ENCODE measurements at regions not wholly inside any gene's neighbourhood (a gene's known extent, or its start where the extent isn't known, plus 50 kb on each side); places are given as distances from the start of the nearest gene placed in this dataset.

DNA sequence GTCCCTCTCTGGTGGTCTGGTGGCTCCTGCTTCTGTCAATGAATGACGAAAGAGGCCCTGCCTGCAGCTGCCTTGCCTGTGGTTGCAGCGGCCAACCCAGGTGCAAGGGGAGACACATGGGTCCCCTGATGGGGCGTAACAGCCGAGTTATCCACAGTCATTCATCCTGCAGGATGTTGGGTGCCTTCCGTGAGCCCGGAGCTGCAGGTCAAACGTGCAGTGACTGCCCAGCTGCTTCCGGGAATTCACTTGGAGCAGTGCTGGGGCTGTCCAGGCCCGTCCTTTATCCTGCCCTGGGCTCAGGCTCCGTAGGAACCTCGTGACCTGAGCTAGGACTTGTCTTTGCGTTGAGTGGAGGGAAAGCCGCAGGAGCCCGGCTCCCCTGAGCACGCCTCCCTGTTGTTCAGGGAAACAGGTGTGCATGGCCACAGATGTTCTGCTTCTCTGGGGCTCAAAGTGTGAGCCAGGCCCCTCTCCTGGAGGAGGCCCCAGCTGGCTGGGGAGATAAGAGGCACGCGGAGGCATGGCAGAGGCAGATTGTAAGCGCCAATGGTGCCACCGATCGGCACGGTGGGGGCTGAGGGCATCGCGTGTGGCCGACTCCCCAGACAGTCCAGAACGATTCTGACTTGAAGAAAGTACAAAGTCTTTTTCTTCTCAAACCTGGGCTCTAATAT lies 635.4 kb downstream of the BRD1 start:
- 33 to 100% (median 73%) methylated on average over 1 to 13 of the region's 25 CpGs; no CpG with 5 or more reads in 3 of the 10 experiments for WGBS, 10 experiments
- peak in 1 of 8 experiments; percentile 36 for ATAC-seq (replicated peaks in 6 of 8)

DNA sequence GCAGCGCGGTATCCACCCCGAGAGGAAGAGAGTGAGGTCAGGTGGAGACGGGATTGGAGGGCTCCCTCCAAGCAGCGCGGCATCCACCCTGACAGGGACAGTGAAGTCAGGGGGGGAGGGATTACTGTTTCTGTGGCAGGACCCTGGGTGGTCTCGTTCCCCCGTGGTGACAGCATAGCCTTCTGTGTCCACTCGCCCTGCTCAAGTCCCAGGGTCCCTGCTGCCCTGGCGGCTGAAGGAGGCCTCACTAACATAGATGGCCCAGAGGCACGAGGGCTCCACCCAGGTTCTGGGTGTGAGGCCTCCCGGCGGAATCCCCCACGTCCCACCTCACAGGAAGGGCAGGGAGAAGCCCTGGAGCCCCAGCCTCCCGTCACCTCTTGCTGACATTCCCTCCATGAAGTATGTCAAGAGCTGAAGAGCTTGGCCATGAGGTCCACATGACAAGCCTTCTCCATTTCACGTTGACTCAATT lies 636.1 kb downstream of the BRD1 start:
- 60 to 80% (median 60%) methylated on average over 1 to 2 of the region's 16 CpGs; no CpG with 5 or more reads in 7 of the 10 experiments for WGBS, 10 experiments
- no peak for ATAC-seq (replicated peaks in 6 of 8)
- no peak overlapping the region for H3K27ac ChIP-seq
- no peaks in the 10 kb centered on the region for H3K4me1 ChIP-seq (replicated peaks in 1 of 2)
- H3K4me3 ChIP-seq, result no peak overlapping the region
- in situ Hi-C loops (cut with MboI; ENCODE audit: low pct_unique_long_range_greater_than_20kb in 2 of 9, low sequenced_read_pairs in 9 of 9, unreplicated experiment in 9 of 9), result no loop called here

More for the DNA sequence above, 635.4 kb downstream of the BRD1 start:
- H3K27ac ChIP-seq, result no peak overlapping the region
- H3K4me1 ChIP-seq (replicated peaks in 1 of 2), result no peaks in the 10 kb centered on the region
- no peak overlapping the region for H3K4me3 ChIP-seq
- in situ Hi-C loops (cut with MboI; ENCODE audit: low pct_unique_long_range_greater_than_20kb in 2 of 9, low sequenced_read_pairs in 9 of 9, unreplicated experiment in 9 of 9), result no loop called here

DNA sequence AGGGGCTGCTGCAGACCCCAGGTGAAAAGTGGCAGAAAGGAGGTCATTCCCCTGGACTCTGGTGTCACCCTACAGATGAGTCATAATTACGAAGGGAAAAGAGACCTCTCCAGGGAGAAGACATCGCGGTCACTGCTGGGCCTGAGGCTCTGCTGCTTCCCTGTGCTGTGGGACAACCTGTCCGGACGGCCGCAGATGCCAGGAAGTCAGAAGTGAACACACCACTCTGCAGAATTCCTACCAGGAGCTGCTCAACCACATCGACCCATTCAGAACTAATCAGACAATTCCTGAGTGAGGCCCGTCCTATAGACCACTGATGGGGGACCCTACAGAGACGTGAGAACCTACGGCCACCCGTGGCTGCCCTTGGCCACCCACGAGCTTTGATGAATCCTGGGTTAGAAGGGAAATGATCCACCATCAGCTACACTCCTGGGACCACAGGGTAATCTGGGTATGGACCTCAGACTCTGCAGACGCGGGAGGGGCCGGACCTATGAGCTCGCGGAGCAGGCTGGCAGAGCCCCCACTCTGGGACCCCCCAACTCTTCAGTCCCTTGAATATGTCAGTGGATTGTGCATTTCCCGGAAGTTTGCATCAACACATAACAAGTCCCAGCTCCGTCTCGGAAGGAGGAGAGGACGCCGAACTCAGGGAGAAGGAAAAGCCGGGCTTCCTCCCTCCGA lies 636.7 kb downstream of the BRD1 start:
- Histone ChIP-seq H3K27ac (no peak overlapping the region), H3K4me3 (no peak overlapping the region), H3K4me1 (replicated peaks in 1 of 2) (no peaks in the 10 kb centered on the region)
- no peak for ATAC-seq (replicated peaks in 6 of 8)
- WGBS, 10 experiments, result 20 to 100% (median 55%) methylated on average over 1 to 4 of the region's 24 CpGs; no CpG with 5 or more reads in 4 of the 10 experiments
- in situ Hi-C loops (cut with MboI; ENCODE audit: low pct_unique_long_range_greater_than_20kb in 2 of 9, low sequenced_read_pairs in 9 of 9, unreplicated experiment in 9 of 9), result no loop called here

DNA sequence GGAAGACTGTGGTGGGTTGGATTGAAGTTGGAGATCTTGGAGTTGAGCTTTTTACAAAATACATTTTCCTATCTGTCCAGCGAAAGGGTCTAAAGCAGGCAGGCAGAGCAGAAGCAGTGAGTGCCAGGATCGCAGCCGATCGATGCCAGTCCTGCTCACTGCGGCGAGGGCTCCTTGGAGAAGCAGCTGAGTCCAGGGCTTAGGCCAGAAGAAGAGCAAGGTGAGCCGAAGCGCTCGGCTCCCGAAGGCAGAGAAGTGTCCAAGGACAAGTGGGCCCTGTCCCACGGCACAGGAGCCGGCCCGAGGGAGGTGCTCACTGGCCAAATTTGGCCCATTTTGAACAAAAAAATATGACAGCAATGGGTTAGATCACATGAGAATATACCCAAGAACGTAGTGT lies 637.8 kb downstream of the BRD1 start:
- no peak overlapping the region for H3K27ac ChIP-seq
- no peak for ATAC-seq (replicated peaks in 6 of 8)
- no peak overlapping the region for H3K4me3 ChIP-seq
- in situ Hi-C loops (cut with MboI; ENCODE audit: low pct_unique_long_range_greater_than_20kb in 2 of 9, low sequenced_read_pairs in 9 of 9, unreplicated experiment in 9 of 9), result no loop called here
- H3K4me1 ChIP-seq (replicated peaks in 1 of 2), result no peaks in the 10 kb centered on the region
- WGBS, 10 experiments, result 22 to 81% (median 43%) methylated on average over 1 to 12 of the region's 14 CpGs; no CpG with 5 or more reads in 3 of the 10 experiments

GRCh38 chr22:49188591-49188990 lies 639.1 kb downstream of the BRD1 start:
- no peak overlapping the region for H3K4me3 ChIP-seq
- in situ Hi-C loops (cut with MboI; ENCODE audit: low pct_unique_long_range_greater_than_20kb in 2 of 9, low sequenced_read_pairs in 9 of 9, unreplicated experiment in 9 of 9), result no loop called here
- ATAC-seq (replicated peaks in 6 of 8), result no peak
- WGBS, 10 experiments, result 50 to 77% (median 60%) methylated on average over 1 to 8 of the region's 10 CpGs; no CpG with 5 or more reads in 1 of the 10 experiments
- no peak overlapping the region for H3K27ac ChIP-seq
- H3K4me1 ChIP-seq (replicated peaks in 1 of 2), result no peaks in the 10 kb centered on the region

DNA sequence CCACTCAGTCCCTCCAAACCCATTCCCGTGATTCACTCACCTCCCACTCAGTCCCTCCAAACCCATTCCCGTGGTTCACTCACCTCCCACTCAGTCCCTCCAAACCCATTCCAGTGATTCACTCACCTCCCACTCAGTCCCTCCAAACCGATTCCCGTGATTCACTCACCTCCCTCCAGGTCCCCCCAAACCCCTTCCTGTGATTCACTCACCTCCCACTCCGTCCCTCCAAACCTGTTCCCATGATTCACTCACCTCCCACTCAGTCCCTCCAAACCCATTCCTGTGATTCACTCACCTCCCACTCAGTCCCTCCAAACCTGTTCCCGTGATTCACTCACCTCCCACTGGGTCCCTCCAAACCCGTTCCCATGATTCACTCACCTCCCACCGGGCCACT lies 639.6 kb downstream of the BRD1 start:
- no peak for ATAC-seq (replicated peaks in 6 of 8)
- 4 to 30% (median 28%) methylated on average over 2 to 5 of the region's 8 CpGs; no CpG with 5 or more reads in 5 of the 10 experiments for WGBS, 10 experiments
- Histone ChIP-seq H3K27ac (no peak overlapping the region), H3K4me3 (no peak overlapping the region), H3K4me1 (replicated peaks in 1 of 2) (no peaks in the 10 kb centered on the region)
- in situ Hi-C loops (cut with MboI; ENCODE audit: low pct_unique_long_range_greater_than_20kb in 2 of 9, low sequenced_read_pairs in 9 of 9, unreplicated experiment in 9 of 9), result no loop called here

DNA sequence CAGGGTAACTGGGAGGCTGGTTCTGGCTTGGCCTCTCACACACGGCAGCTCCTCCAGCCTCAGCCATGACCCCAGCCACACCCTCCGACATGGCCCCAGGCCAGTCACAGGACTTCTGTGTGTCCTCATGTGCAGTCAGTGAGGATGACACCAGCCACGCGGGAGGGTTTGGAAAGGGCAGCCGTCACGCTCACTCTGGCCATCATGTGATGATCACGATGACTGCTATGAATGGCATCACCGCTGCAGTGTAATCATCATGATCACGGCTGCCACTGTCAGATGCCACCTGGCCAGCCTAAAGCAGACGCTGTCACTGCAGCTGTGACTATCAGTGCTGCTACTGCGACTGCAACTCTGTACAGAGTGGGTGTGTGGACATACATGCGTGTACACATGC lies 640.9 kb downstream of the BRD1 start:
- ATAC-seq (replicated peaks in 6 of 8), result peak in 1 of 8 experiments; percentile 89
- WGBS, 10 experiments, result 0 to 93% (median 60%) methylated on average over 1 to 4 of the region's 12 CpGs; no CpG with 5 or more reads in 1 of the 10 experiments
- H3K4me1 ChIP-seq (replicated peaks in 1 of 2), result no peaks in the 10 kb centered on the region
- H3K27ac ChIP-seq, result no peak overlapping the region
- in situ Hi-C loops (cut with MboI; ENCODE audit: low pct_unique_long_range_greater_than_20kb in 2 of 9, low sequenced_read_pairs in 9 of 9, unreplicated experiment in 9 of 9), result no loop called here
- H3K4me3 ChIP-seq, result no peak overlapping the region

GRCh38 chr22:49186293-49186692 lies 641.4 kb downstream of the BRD1 start:
- in situ Hi-C loops (cut with MboI; ENCODE audit: low pct_unique_long_range_greater_than_20kb in 2 of 9, low sequenced_read_pairs in 9 of 9, unreplicated experiment in 9 of 9), result no loop called here
- 83 to 100% methylated on average over 1 of the region's 1 CpG; no CpG with 5 or more reads in 8 of the 10 experiments for WGBS, 10 experiments
- H3K4me1 ChIP-seq (replicated peaks in 1 of 2), result no peaks in the 10 kb centered on the region
- H3K27ac ChIP-seq, result no peak overlapping the region
- no peak overlapping the region for H3K4me3 ChIP-seq
- ATAC-seq (replicated peaks in 6 of 8), result no peak

DNA sequence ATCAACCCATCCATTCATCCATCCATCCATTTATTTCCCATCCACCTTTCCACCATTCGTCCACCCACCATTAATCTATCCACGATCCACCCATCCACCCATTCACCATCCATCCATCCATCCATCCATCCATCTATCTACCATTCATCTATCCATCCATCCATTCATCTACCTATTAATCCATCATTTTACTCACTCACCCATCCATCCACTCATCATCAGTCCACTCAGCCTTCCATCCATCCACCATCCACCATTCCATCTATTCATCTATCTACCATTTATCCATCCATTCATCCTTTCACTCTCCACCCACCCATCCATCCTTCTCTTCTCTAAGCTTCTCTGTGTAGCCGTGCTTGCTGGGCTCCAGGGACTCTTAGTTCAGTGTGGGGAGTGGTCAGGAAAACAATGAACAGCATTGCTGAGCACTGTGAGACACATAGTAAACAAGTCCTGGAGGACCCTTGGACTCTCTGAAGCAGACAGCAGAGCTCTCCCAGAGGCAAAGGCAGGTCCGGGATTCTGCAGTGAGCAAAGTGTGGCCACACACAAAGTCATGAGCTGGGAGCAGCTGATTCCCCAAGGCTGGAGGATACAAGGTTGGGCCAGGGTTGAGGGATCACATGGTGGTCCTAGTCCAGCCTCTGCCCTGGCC lies 642.2 kb downstream of the BRD1 start:
- WGBS, 10 experiments, result 4 to 75% (median 27%) methylated on average over 1 to 4 of the region's 4 CpGs; no CpG with 5 or more reads in 1 of the 10 experiments
- no peak for ATAC-seq (replicated peaks in 6 of 8)
- no peaks in the 10 kb centered on the region for H3K4me1 ChIP-seq (replicated peaks in 1 of 2)
- in situ Hi-C loops (cut with MboI; ENCODE audit: low pct_unique_long_range_greater_than_20kb in 2 of 9, low sequenced_read_pairs in 9 of 9, unreplicated experiment in 9 of 9), result no loop called here
- no peak overlapping the region for H3K27ac ChIP-seq
- H3K4me3 ChIP-seq, result no peak overlapping the region

- Histone ChIP-seq H3K27ac (no peak overlapping the region), H3K4me3 (no peak overlapping the region), H3K4me1 (replicated peaks in 1 of 2) (no peaks in the 10 kb centered on the region)
- WGBS, 10 experiments, result 0 to 77% (median 20%) methylated on average over 1 to 9 of the region's 15 CpGs; no CpG with 5 or more reads in 5 of the 10 experiments
- ATAC-seq (replicated peaks in 6 of 8), result no peak
- in situ Hi-C loops (cut with MboI; ENCODE audit: low pct_unique_long_range_greater_than_20kb in 2 of 9, low sequenced_read_pairs in 9 of 9, unreplicated experiment in 9 of 9), result no loop called here
Measured at GRCh38 chr22:49184736-49185135, 642.9 kb downstream of the BRD1 start.

GRCh38 chr22:49183826-49184216 lies 643.9 kb downstream of the BRD1 start:
- no peak for ATAC-seq (replicated peaks in 6 of 8)
- 42 to 80% (median 56%) methylated on average over 2 to 9 of the region's 26 CpGs; no CpG with 5 or more reads in 4 of the 10 experiments for WGBS, 10 experiments
- no peak overlapping the region for H3K27ac ChIP-seq

GRCh38 chr22:49183208-49183825 lies 644.4 kb downstream of the BRD1 start:
- no peak overlapping the region for H3K4me3 ChIP-seq
- in situ Hi-C loops (cut with MboI; ENCODE audit: low pct_unique_long_range_greater_than_20kb in 2 of 9, low sequenced_read_pairs in 9 of 9, unreplicated experiment in 9 of 9), result no loop called here
- ATAC-seq (replicated peaks in 6 of 8), result no peak
- H3K4me1 ChIP-seq (replicated peaks in 1 of 2), result no peaks in the 10 kb centered on the region
- no peak overlapping the region for H3K27ac ChIP-seq
- 44 to 80% (median 62%) methylated on average over 1 to 6 of the region's 22 CpGs; no CpG with 5 or more reads in 6 of the 10 experiments for WGBS, 10 experiments

More at GRCh38 chr22:49183826-49184216, 643.9 kb downstream of the BRD1 start:
- Histone ChIP-seq H3K4me1 (replicated peaks in 1 of 2) (no peaks in the 10 kb centered on the region), H3K4me3 (no peak overlapping the region)
- in situ Hi-C loops (cut with MboI; ENCODE audit: low pct_unique_long_range_greater_than_20kb in 2 of 9, low sequenced_read_pairs in 9 of 9, unreplicated experiment in 9 of 9), result no loop called here

- Histone ChIP-seq H3K27ac (no peak overlapping the region), H3K4me1 (replicated peaks in 1 of 2) (no peaks in the 10 kb centered on the region), H3K4me3 (no peak overlapping the region)
- 64 to 100% (median 82%) methylated on average over 1 to 9 of the region's 20 CpGs; no CpG with 5 or more reads in 6 of the 10 experiments for WGBS, 10 experiments
- no peak for ATAC-seq (replicated peaks in 6 of 8)
- in situ Hi-C loops (cut with MboI; ENCODE audit: low pct_unique_long_range_greater_than_20kb in 2 of 9, low sequenced_read_pairs in 9 of 9, unreplicated experiment in 9 of 9), result no loop called here
Measured at GRCh38 chr22:49182416-49182815, 645.3 kb downstream of the BRD1 start.
